ENCODE measurements at regions not wholly inside any gene's neighbourhood (a gene's known extent, or its start where the extent isn't known, plus 50 kb on each side); places are given as distances from the start of the nearest gene placed in this dataset.

- WGBS, 2 donors, result 24 to 39% methylated on average over 5 of the region's 5 CpGs
- intact Hi-C loops (cut with DNase I), result no loop called here
Measured at GRCh38 chr22:34960005-34960404, 106.0 kb upstream of the ISX start.

GRCh38 chr22:34966980-34967565 is 98.9 kb upstream of the ISX start:
- no peak overlapping the region for H3K27ac ChIP-seq
- no peak for ATAC-seq
- no peaks in the 10 kb centered on the region for H3K4me1 ChIP-seq
- no peak overlapping the region for H3K4me3 ChIP-seq
- DNase-seq, result no peak
- H3K9me3 ChIP-seq, result no peaks in the 10 kb centered on the region
- no peaks in the 10 kb centered on the region for H3K36me3 ChIP-seq (replicated peaks in 1 of 2; ENCODE audit: insufficient read depth in 1 of 2, low read depth in 2 of 2)
- intact Hi-C loops (cut with DNase I), result no loop called here
- WGBS, 2 donors, result 70 to 71% methylated on average over 3 to 4 of the region's 4 CpGs
- TF ChIP-seq CTCF (IDR thresholded peaks at IDR 0.05), result no peak
- no peaks in the 10 kb centered on the region for H3K27me3 ChIP-seq

More at GRCh38 chr22:34960005-34960404, 106.0 kb upstream of the ISX start:
- no peaks in the 10 kb centered on the region for H3K27me3 ChIP-seq
- H3K9me3 ChIP-seq, result no peaks in the 10 kb centered on the region
- no peak for DNase-seq
- H3K4me1 ChIP-seq, result no peaks in the 10 kb centered on the region
- ATAC-seq, result no peak
- H3K36me3 ChIP-seq (replicated peaks in 1 of 2; ENCODE audit: insufficient read depth in 1 of 2, low read depth in 2 of 2), result no peaks in the 10 kb centered on the region
- H3K4me3 ChIP-seq, result no peak overlapping the region
- TF ChIP-seq CTCF (IDR thresholded peaks at IDR 0.05), result no peak
- TF ChIP-seq POLR2A (IDR thresholded peaks at IDR 0.05), result no peak
- H3K27ac ChIP-seq, result no peak overlapping the region

DNA sequence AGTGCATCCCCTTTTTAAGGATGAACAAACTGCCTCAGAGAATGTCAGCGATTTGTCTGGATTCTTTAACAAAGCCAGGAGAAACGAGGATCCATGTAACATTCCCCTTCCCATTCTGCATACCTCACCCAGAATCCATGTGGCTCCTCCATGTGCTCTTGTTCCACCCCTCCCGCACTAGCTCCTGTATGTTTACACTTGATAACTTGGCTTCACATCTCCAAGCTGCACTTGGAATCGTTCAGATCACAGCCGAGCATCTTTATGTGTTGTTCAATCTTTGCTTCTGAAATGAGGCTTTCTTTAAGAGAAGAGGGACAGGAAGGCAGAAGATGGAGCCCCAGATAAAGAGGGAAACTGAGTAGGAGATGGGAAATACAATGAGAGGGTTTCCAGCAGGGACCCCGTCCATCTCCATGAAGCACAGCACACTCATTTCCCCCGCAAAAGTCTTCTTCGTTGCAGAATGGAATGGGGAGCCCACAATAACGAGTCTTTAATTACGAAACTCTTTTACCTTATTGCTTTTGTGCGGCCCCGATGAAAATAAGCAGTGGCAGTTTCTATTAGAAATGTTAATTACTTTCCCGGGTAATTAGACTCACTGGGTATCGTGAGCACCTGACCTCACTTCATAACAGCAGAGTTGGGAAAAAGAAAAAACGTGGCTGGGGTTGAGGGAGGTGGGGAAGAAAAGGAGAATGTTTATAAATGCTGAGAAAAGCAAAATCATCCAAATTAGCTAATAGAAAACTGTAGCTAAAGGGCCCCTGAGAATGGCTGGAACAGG is 96.8 kb upstream of the ISX start:
- no peak overlapping the region for H3K27ac ChIP-seq
- no peaks in the 10 kb centered on the region for H3K9me3 ChIP-seq
- no peak overlapping the region for H3K4me3 ChIP-seq
- TF ChIP-seq POLR2A (IDR thresholded peaks at IDR 0.05) (no peak), CTCF (IDR thresholded peaks at IDR 0.05) (no peak)
- ATAC-seq (no peak), DNase-seq (no peak)
- no peaks in the 10 kb centered on the region for H3K4me1 ChIP-seq
- WGBS, 2 donors, result 55 to 58% methylated on average over 15 of the region's 15 CpGs
- no peaks in the 10 kb centered on the region for H3K36me3 ChIP-seq (replicated peaks in 1 of 2; ENCODE audit: insufficient read depth in 1 of 2, low read depth in 2 of 2)
- H3K27me3 ChIP-seq, result no peaks in the 10 kb centered on the region
- intact Hi-C loops (cut with DNase I), result no loop called here

DNA sequence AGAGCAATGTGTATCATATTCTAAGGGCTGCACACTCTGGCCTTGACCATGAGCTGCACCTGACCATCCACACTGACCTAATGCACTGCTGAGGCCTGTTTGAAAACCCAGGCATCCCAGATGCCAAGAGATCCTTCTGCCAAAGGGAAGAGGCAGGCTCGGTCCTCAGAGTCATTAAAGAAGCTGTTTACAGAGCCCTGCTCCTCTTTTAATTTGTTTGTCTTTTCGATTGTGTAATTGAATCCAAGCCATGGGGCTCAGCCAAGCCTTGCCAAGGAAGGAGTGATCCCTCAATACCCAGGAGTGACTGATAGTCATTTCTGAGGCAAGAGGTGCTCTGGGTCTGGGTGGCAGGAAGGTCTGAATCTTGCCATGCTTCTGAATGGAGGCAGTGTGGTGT is 94.5 kb upstream of the ISX start:
- Histone ChIP-seq H3K27me3 (no peaks in the 10 kb centered on the region), H3K36me3 (replicated peaks in 1 of 2; ENCODE audit: insufficient read depth in 1 of 2, low read depth in 2 of 2) (no peaks in the 10 kb centered on the region), H3K9me3 (peaks cover 0 to 3% (median 0%) of the 10 kb centered on the region in 3 donors), H3K27ac (no peak overlapping the region), H3K4me1 (no peaks in the 10 kb centered on the region), H3K4me3 (no peak overlapping the region)
- intact Hi-C loops (cut with DNase I), result no loop called here
- DNase-seq (no peak), ATAC-seq (no peak)
- TF ChIP-seq CTCF (IDR thresholded peaks at IDR 0.05) (no peak), POLR2A (IDR thresholded peaks at IDR 0.05) (no peak)
- 26 to 45% methylated on average over 2 of the region's 2 CpGs for WGBS, 2 donors

Measured in body of pancreas (tissue), 4 donors.